PC-3 (cell line): ENCODE measurements at regions not wholly inside any gene's neighbourhood (a gene's known extent, or its start where the extent isn't known, plus 50 kb on each side); places are given as distances from the start of the nearest gene placed in this dataset.

Experiments
- ATAC-seq: fragments of 200-7000 bp; cut with Tn5 transposase; 2 replicates; pipeline ENCODE4 v1.9.1; 2020; ENCODE audit warnings: mild to moderate bottlenecking, moderate library complexity
- BruUV-seq: library from RNA; stranded (reverse); fragments of 400-500 nt; replicated peaks from 2 replicates; lab custom pipeline; 2021; lab: Mats Ljungman, UMichigan
- CTCF ChIA-PET: fragments of 300-600 bp; sonication (Branson Sonifier 250); formaldehyde crosslinking; loops from one replicate; lab custom pipeline; 2022; ENCODE audit warnings: antibody characterized with exemption; lab: Charles Lee
- POLR2A ChIA-PET: fragments of 300-600 bp; sonication (Branson Sonifier 250); formaldehyde crosslinking; loops from one replicate; lab custom pipeline; 2022; ENCODE audit warnings: antibody characterized with exemption; ENCODE audit not compliant: unreplicated experiment; lab: Charles Lee
- DNase-seq: peaks from one replicate; pipeline ENCODE4 v3.0.0-alpha.2; 2015
- H2AFZ ChIP-seq: fragments of 300-600 bp; sonication (generic); 2 replicates; pipeline ENCODE4 v1.6.0; 2016; ENCODE audit warnings: antibody characterized with exemption, low read length
- H3F3A ChIP-seq: fragments of 300-600 bp; sonication (generic); one replicate; pipeline ENCODE4 v1.6.0; 2017; ENCODE audit warnings: antibody characterized with exemption, low read length, control low read depth, mild to moderate bottlenecking; ENCODE audit not compliant: unreplicated experiment
- H3K27ac ChIP-seq: fragments of 300-600 bp; sonication (generic); 2 replicates; pipeline ENCODE4 v1.5.1; 2016; ENCODE audit warnings: mild to moderate bottlenecking, low read length
- H3K27me3 ChIP-seq: fragments of 300-600 bp; sonication (generic); 2 replicates; pipeline ENCODE4 v1.6.1; 2016; ENCODE audit warnings: low read length, mixed read lengths
- H3K36me3 ChIP-seq: fragments of 300-600 bp; sonication (generic); 2 replicates; pipeline ENCODE4 v1.6.1; 2016; ENCODE audit warnings: low read depth, mixed run types, low read length, mixed read lengths
- H3K4me1 ChIP-seq: fragments of 300-600 bp; sonication (generic); 2 replicates; pipeline ENCODE4 v1.5.1; 2016; ENCODE audit warnings: low read length; ENCODE audit not compliant: insufficient read depth
- H3K4me2 ChIP-seq: fragments of 300-600 bp; sonication (generic); 2 replicates; pipeline ENCODE4 v1.6.0; 2016; ENCODE audit warnings: low read length
- H3K4me3 ChIP-seq: fragments of 300-600 bp; sonication (generic); 2 replicates; pipeline ENCODE4 v1.5.1; 2016; ENCODE audit warnings: mild to moderate bottlenecking, low read length, mixed read lengths
- H3K79me2 ChIP-seq: fragments of 300-600 bp; sonication (generic); 2 replicates; pipeline ENCODE4 v1.6.1; 2017; ENCODE audit warnings: low read length, mixed read lengths
- H3K9ac ChIP-seq: fragments of 300-600 bp; sonication (generic); 2 replicates; pipeline ENCODE4 v1.6.0; 2016; ENCODE audit warnings: mild to moderate bottlenecking, low read length
- H3K9me2 ChIP-seq: fragments of 300-600 bp; sonication (generic); replicated peaks from 2 replicates; pipeline ENCODE4 v1.6.1; 2016; ENCODE audit warnings: mixed run types, low read length, mixed read lengths
- H3K9me3 ChIP-seq: fragments of 300-600 bp; sonication (generic); 2 replicates; pipeline ENCODE4 v1.6.1; 2016; ENCODE audit warnings: low read length, mixed read lengths
- H4K20me1 ChIP-seq: fragments of 300-600 bp; sonication (generic); 2 replicates; pipeline ENCODE4 v1.6.1; 2016; ENCODE audit warnings: low read length, mixed read lengths
- CTCF ChIP-seq: fragments of 300-600 bp; sonication (generic); conservative IDR thresholded peaks from 2 replicates; pipeline ENCODE4 v1.5.1; 2017; ENCODE audit warnings: antibody characterized with exemption, low read depth, mild to moderate bottlenecking, low read length
- EZH2 ChIP-seq: fragments of 300-600 bp; sonication (generic); IDR thresholded peaks from one replicate; pipeline ENCODE4 v1.6.1; 2017; ENCODE audit warnings: antibody characterized with exemption, mild to moderate bottlenecking, low read length; ENCODE audit not compliant: unreplicated experiment
- EZH2phosphoT487 ChIP-seq: fragments of 300-600 bp; sonication (generic); IDR thresholded peaks from 2 replicates; pipeline ENCODE4 v1.6.1; 2018; ENCODE audit warnings: mild to moderate bottlenecking, antibody characterized with exemption, low read length, borderline replicate concordance
- intact Hi-C: fragments of 100-400 bp; cut with micrococcal nuclease; formaldehyde crosslinking; loops from 2 replicates; pipeline ENCODE4 v1.9.0; 2023

DNA sequence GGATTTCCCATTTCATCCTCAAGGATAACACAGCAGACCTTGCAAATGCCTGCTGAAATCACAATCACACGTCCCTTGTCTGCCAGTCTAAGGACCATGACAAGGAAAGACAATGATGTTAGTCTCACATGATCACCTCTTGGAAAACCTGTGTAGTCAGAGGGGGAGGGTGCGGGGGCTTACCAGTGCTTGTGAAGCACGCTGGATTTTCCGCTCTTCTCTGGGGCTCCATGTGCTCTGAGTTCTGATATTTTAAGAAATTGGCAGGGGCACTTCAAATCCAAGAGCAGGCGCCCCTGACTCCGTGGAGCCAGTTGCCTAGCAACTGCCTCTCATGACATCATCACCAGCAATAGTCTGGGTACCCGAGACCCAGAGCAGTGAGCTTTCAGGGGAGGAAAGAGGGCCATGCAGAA lies 200.9 kb upstream of the C14orf180 start:
- Histone ChIP-seq H3K27me3 (peaks cover 96% of the 10 kb centered on the region), H3K27ac (no peak overlapping the region), H3K4me2 (no peak overlapping the region), H3K36me3 (no peaks in the 10 kb centered on the region), H3K79me2 (no peaks in the 10 kb centered on the region), H2AFZ (no peak overlapping the region), H3F3A (no peaks in the 10 kb centered on the region), H4K20me1 (no peaks in the 10 kb centered on the region), H3K9ac (no peak overlapping the region), H3K4me3 (no peak overlapping the region), H3K4me1 (no peaks in the 10 kb centered on the region), H3K9me3 (no peaks in the 10 kb centered on the region), H3K9me2 (no peaks in the 10 kb centered on the region)
- intact Hi-C loops, result no loop called here
- ChIA-PET POLR2A (no interaction called here), CTCF (no interaction called here)
- TF ChIP-seq EZH2phosphoT487 (no peak), EZH2 (no peak), CTCF (no peak)
- DNase-seq, result no peak
- BruUV-seq, result no TSS peak
- ATAC-seq, result no peak

DNA sequence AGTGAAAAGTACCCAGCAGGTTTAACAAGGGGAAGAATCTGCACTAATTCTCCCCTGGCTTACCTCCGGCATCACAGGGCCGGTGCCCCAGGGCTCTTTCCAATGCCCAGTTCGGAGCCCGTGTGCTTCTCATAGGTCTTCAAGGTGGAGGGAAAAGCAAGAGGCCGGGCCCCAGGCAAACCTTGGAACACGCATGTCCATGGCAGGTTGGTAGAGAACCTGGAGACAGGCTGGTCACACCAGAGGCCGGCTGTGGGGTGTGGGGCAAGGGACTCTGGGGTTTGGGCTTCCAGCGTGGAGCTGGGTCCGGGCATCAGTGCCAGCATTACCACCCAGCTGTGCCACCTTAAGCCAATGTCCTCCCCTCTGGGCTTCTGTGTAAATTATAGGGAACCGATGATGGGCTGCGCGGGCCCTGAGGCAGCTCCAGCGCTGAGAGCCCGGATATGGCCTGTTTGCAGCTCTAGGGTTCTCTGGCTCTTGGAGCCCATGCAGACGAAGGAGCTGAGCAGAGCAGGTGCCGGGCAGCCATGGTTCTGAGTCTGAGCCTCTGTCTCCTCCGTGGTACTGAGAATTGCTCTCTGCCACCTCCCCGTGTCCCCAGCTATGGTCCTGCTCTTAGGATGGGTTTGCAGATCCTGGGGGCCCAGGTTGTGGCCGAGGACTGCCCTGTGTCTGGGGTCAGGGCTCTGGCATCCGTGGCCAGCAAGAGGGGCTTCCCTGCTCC lies 197.0 kb upstream of the C14orf180 start:
- DNase-seq, result no peak
- H3K9me3 ChIP-seq, result no peaks in the 10 kb centered on the region
- ATAC-seq, result no peak
- no peaks in the 10 kb centered on the region for H3K9me2 ChIP-seq
- no peaks in the 10 kb centered on the region for H3K4me1 ChIP-seq
- TF ChIP-seq EZH2phosphoT487, result no peak
- TF ChIP-seq CTCF, result no peak
- no peak overlapping the region for H3K27ac ChIP-seq
- H4K20me1 ChIP-seq, result no peaks in the 10 kb centered on the region
- no peaks in the 10 kb centered on the region for H3F3A ChIP-seq
- intact Hi-C loops, result no loop called here
- no peaks in the 10 kb centered on the region for H3K36me3 ChIP-seq
- H3K4me2 ChIP-seq, result no peak overlapping the region
- POLR2A ChIA-PET, result no interaction called here
- H3K9ac ChIP-seq, result no peak overlapping the region
- H3K79me2 ChIP-seq, result no peaks in the 10 kb centered on the region
- H2AFZ ChIP-seq, result no peak overlapping the region
- BruUV-seq, result no TSS peak
- H3K27me3 ChIP-seq, result peaks cover 99% of the 10 kb centered on the region
- CTCF ChIA-PET, result no interaction called here
- no peak overlapping the region for H3K4me3 ChIP-seq

DNA sequence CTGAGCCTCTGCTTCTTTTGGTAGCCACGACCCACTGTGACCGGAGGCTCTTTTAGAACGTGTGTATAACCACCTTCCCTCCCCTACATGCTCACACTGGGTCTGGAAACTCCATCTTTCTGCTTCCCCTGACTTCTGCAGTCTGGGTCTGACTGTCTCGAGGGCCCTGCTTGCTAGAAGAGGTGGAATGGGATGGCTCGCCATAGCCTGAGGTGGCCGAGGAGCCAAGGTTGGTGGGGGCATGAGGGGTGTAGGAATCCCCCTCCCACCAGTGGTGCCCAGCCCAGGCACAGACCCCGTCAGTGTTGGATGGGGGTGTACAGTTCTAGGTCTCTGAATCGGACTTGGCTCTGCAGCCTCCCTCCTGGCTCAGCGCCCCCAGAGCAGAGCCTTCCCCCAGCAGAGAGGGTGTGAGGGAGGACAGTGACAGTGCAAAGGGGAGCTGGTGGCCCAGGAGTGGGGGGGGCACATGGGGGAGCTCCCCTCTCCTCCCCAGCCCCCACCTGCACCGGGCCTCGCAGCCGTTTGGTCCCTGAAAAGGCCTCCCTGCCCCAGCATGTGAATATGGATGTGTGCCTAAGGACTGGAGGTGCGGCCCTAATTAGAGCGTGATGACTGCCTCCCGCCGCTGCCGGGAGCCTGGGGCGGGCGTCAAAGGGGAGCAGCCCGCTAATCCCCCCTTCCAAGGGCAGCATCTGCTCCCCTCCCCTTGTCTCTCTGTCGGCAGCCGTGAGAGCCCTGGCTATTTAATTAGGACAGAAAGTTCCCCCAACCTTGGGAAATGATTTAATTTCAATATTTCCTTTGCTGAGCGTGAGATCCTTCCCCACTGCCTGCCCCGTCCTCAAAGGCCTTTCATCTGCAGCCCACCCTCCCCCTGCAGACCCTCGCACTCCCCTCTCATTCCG lies 196.2 kb upstream of the C14orf180 start:
- Histone ChIP-seq H2AFZ (no peak overlapping the region), H3K27me3 (peaks cover 93% of the 10 kb centered on the region), H3F3A (no peaks in the 10 kb centered on the region), H3K9me2 (no peaks in the 10 kb centered on the region), H3K27ac (no peak overlapping the region), H4K20me1 (no peaks in the 10 kb centered on the region), H3K79me2 (no peaks in the 10 kb centered on the region), H3K4me3 (no peak overlapping the region), H3K4me2 (no peak overlapping the region), H3K36me3 (no peaks in the 10 kb centered on the region), H3K9ac (no peak overlapping the region), H3K9me3 (no peaks in the 10 kb centered on the region), H3K4me1 (no peaks in the 10 kb centered on the region)
- TF ChIP-seq EZH2, result no peak
- no peak for TF ChIP-seq EZH2phosphoT487
- TF ChIP-seq CTCF, result no peak
- ATAC-seq (no peak), DNase-seq (no peak)
- intact Hi-C loops, result no loop called here
- ChIA-PET POLR2A (no interaction called here), CTCF (no interaction called here)
- BruUV-seq, result no TSS peak
